ENCODE measurements at regions not wholly inside any gene's neighbourhood (a gene's known extent, or its start where the extent isn't known, plus 50 kb on each side); places are given as distances from the start of the nearest gene placed in this dataset.
"Not testable (repeated sequence)": the region's sequence is repeated elsewhere in the genome, so short reads cannot be mapped to it uniquely, and the experiment has no call there.

- no peak for TF ChIP-seq Cebpa-rat (IDR thresholded peaks at IDR 0.05)
- H4K20me1 ChIP-seq = no peaks in the 10 kb centered on the region
- H3K27me3 ChIP-seq = no peaks in the 10 kb centered on the region
- H3K9ac ChIP-seq = no peak overlapping the region
- no peak overlapping the region for H3K27ac ChIP-seq
- H3K9me3 ChIP-seq (replicated peaks in 1 of 11) = peaks cover 0 to 20% (median 5%) of the 10 kb centered on the region in 11 experiments; a peak in 9 of 22 replicates
- no peak overlapping the region for H3K4me3 ChIP-seq
- H3K4me1 ChIP-seq = peaks cover 0 to 20% (median 1%) of the 10 kb centered on the region in 10 experiments; a peak in 8 of 20 replicates
- no peaks in the 10 kb centered on the region for H3K36me3 ChIP-seq
- H3K4me2 ChIP-seq = peak overlapping the region in 1 of 11 experiments; percentile 29; a peak in 1 of 22 replicates
These were observed 184.6 kb upstream of the MAP1B start for GRCh38 chr5:71922584-71923106.

- TF ChIP-seq Cebpa-rat (IDR thresholded peaks at IDR 0.05) = no peak
- H3K36me3 ChIP-seq = no peaks in the 10 kb centered on the region
- peaks cover 0 to 20% (median 5%) of the 10 kb centered on the region in 11 experiments; a peak in 9 of 22 replicates for H3K9me3 ChIP-seq (replicated peaks in 1 of 11)
- peaks cover 0 to 20% (median 1%) of the 10 kb centered on the region in 10 experiments; a peak in 8 of 20 replicates for H3K4me1 ChIP-seq
- H3K27ac ChIP-seq = no peak overlapping the region
- H3K9ac ChIP-seq = no peak overlapping the region
- H3K4me3 ChIP-seq = no peak overlapping the region
- no peak overlapping the region for H3K4me2 ChIP-seq
- no peaks in the 10 kb centered on the region for H4K20me1 ChIP-seq
- no peaks in the 10 kb centered on the region for H3K27me3 ChIP-seq
These were observed 183.5 kb upstream of the MAP1B start for GRCh38 chr5:71923755-71924154.

GRCh38 chr5:71924325-71924724 is 182.9 kb upstream of the MAP1B start:
- Histone ChIP-seq H3K27me3 (no peaks in the 10 kb centered on the region), H4K20me1 (no peaks in the 10 kb centered on the region), H3K4me3 (no peak overlapping the region), H3K4me2 (peak overlapping the region in 3 of 11 experiments; percentile 29 to 61 (median 61); a peak in 4 of 22 replicates), H3K9ac (no peak overlapping the region), H3K4me1 (peaks cover 0 to 20% (median 1%) of the 10 kb centered on the region in 10 experiments; a peak in 8 of 20 replicates), H3K36me3 (no peaks in the 10 kb centered on the region), H3K27ac (peak overlapping the region in 1 of 11 experiments; percentile 46; a peak in 1 of 22 replicates), H3K9me3 (replicated peaks in 1 of 11) (peaks cover 0 to 20% (median 5%) of the 10 kb centered on the region in 11 experiments; a peak in 9 of 22 replicates)
- no peak for TF ChIP-seq Cebpa-rat (IDR thresholded peaks at IDR 0.05)

- H4K20me1 ChIP-seq = no peaks in the 10 kb centered on the region
- peak overlapping the region in 5 of 11 experiments; percentile 1 to 61 (median 29); a peak in 5 of 22 replicates for H3K4me2 ChIP-seq
- TF ChIP-seq Cebpa-rat (IDR thresholded peaks at IDR 0.05) = no peak
- H3K9ac ChIP-seq = peak overlapping the region in 1 of 11 experiments; percentile 37; a peak in 1 of 22 replicates
- peak overlapping the region in 1 of 11 experiments; percentile 46; a peak in 3 of 22 replicates for H3K27ac ChIP-seq
- H3K36me3 ChIP-seq = no peaks in the 10 kb centered on the region
- H3K27me3 ChIP-seq = no peaks in the 10 kb centered on the region
- H3K4me3 ChIP-seq = no peak overlapping the region
- peaks cover 0 to 20% (median 5%) of the 10 kb centered on the region in 11 experiments; a peak in 9 of 22 replicates for H3K9me3 ChIP-seq (replicated peaks in 1 of 11)
- peaks cover 0 to 20% (median 1%) of the 10 kb centered on the region in 10 experiments; a peak in 8 of 20 replicates for H3K4me1 ChIP-seq
These were observed 182.3 kb upstream of the MAP1B start for GRCh38 chr5:71924980-71925379.

GRCh38 chr5:71925608-71926091 is 181.6 kb upstream of the MAP1B start:
- H3K4me1 ChIP-seq = peaks cover 0 to 20% (median 1%) of the 10 kb centered on the region in 10 experiments; a peak in 8 of 20 replicates
- no peaks in the 10 kb centered on the region for H3K36me3 ChIP-seq
- no peaks in the 10 kb centered on the region for H3K27me3 ChIP-seq
- peak overlapping the region in 3 of 11 experiments; percentile 29 to 61 (median 61); a peak in 5 of 22 replicates for H3K4me2 ChIP-seq
- no peak overlapping the region for H3K9ac ChIP-seq
- H3K9me3 ChIP-seq (replicated peaks in 1 of 11) = peaks cover 0 to 15% (median 5%) of the 10 kb centered on the region in 11 experiments; a peak in 9 of 22 replicates
- no peaks in the 10 kb centered on the region for H4K20me1 ChIP-seq
- no peak overlapping the region for H3K27ac ChIP-seq
- no peak for TF ChIP-seq Cebpa-rat (IDR thresholded peaks at IDR 0.05)
- H3K4me3 ChIP-seq = no peak overlapping the region

- Histone ChIP-seq H4K20me1 (no peaks in the 10 kb centered on the region), H3K4me1 (peaks cover 0 to 38% (median 11%) of the 10 kb centered on the region in 10 experiments; a peak in 11 of 20 replicates)
- no peak for TF ChIP-seq Cebpa-rat (IDR thresholded peaks at IDR 0.05)
These were observed 178.3 kb upstream of the MAP1B start for GRCh38 chr5:71929003-71929402.

GRCh38 chr5:71930554-71930953 is 176.7 kb upstream of the MAP1B start:
- not testable (repeated sequence) for H3K27ac ChIP-seq, H3K4me2 ChIP-seq, H3K27me3 ChIP-seq, H4K20me1 ChIP-seq, H3K9ac ChIP-seq, H3K36me3 ChIP-seq, H3K4me3 ChIP-seq
- Histone ChIP-seq H3K4me1 (peaks cover 0 to 26% (median 8%) of the 10 kb centered on the region in 10 experiments; a peak in 9 of 20 replicates), H3K9me3 (replicated peaks in 1 of 11) (peaks cover 0 to 11% (median 0%) of the 10 kb centered on the region in 11 experiments; a peak in 3 of 22 replicates)

More at GRCh38 chr5:71929003-71929402, 178.3 kb upstream of the MAP1B start:
- no peak overlapping the region for H3K9ac ChIP-seq
- no peak overlapping the region for H3K27ac ChIP-seq
- H3K9me3 ChIP-seq (replicated peaks in 1 of 11) = peaks cover 0 to 8% (median 0%) of the 10 kb centered on the region in 11 experiments; a peak in 2 of 22 replicates
- no peak overlapping the region for H3K4me2 ChIP-seq
- H3K36me3 ChIP-seq = no peaks in the 10 kb centered on the region
- H3K27me3 ChIP-seq = no peaks in the 10 kb centered on the region
- no peak overlapping the region for H3K4me3 ChIP-seq

GRCh38 chr5:71932131-71932654 is 175.1 kb upstream of the MAP1B start:
- Histone ChIP-seq H3K27me3 (no peaks in the 10 kb centered on the region), H3K36me3 (no peaks in the 10 kb centered on the region), H3K9ac (no peak overlapping the region), H3K4me2 (peak overlapping the region in 2 of 11 experiments; percentile 13 to 19; a peak in 2 of 22 replicates), H3K27ac (peak overlapping the region in 2 of 11 experiments; percentile 24 to 43; a peak in 2 of 22 replicates), H4K20me1 (no peaks in the 10 kb centered on the region), H3K4me3 (no peak overlapping the region), H3K9me3 (replicated peaks in 1 of 11) (peaks cover 0 to 13% (median 0%) of the 10 kb centered on the region in 11 experiments; a peak in 3 of 22 replicates), H3K4me1 (peaks cover 0 to 18% (median 8%) of the 10 kb centered on the region in 10 experiments; a peak in 9 of 20 replicates)
- TF ChIP-seq Cebpa-rat (IDR thresholded peaks at IDR 0.05) = no peak
